Right ventricle myocardium superior (tissue), 1 donor: ENCODE measurements at regions not wholly inside any gene's neighbourhood (a gene's known extent, or its start where the extent isn't known, plus 50 kb on each side); places are given as distances from the start of the nearest gene placed in this dataset.

Experiments used
- ATAC-seq: fragments of 200-7000 bp; cut with Tn5 transposase; one replicate; pipeline ENCODE4 v1.9.1; 2020; ENCODE audit warnings: mild to moderate bottlenecking; ENCODE audit not compliant: poor library complexity
- DNase-seq: peaks from one replicate; pipeline ENCODE4 v3.0.0-alpha.2; 2020
- intact Hi-C: fragments of 100-400 bp; cut with DNase I; formaldehyde crosslinking; loops from one replicate; pipeline ENCODE4 v1.11.2; 2022
- donor health status: DM: no; HTN: yes; CAD: no; lungs with severe emphysema.

GRCh38 chr5:3412146-3412545 lies 183.5 kb upstream of the IRX1 start:
- intact Hi-C loops = no loop called here
- DNase-seq (no peak), ATAC-seq (no peak)

- no peak for DNase-seq
- intact Hi-C loops = no loop called here
- ATAC-seq = no peak
These were observed 184.3 kb upstream of the IRX1 start for GRCh38 chr5:3411363-3411762.

GRCh38 chr5:3401635-3402034 lies 194.0 kb upstream of the IRX1 start:
- DNase-seq (no peak), ATAC-seq (no peak)
- intact Hi-C loops = no loop called here

GRCh38 chr5:3400659-3401058 lies 195.0 kb upstream of the IRX1 start:
- no peak for DNase-seq
- ATAC-seq = no peak
- intact Hi-C loops = no loop called here

- intact Hi-C loops = no loop called here
- ATAC-seq = peak; percentile 94
- DNase-seq = no peak
These were observed 200.6 kb upstream of the IRX1 start for GRCh38 chr5:3394891-3395599.

- DNase-seq = no peak
- intact Hi-C loops = no loop called here
- ATAC-seq = peak; percentile 43
These were observed 201.6 kb upstream of the IRX1 start for GRCh38 chr5:3393920-3394597.

- DNase-seq = no peak
- ATAC-seq = no peak
- intact Hi-C loops = no loop called here
These were observed 202.3 kb upstream of the IRX1 start for GRCh38 chr5:3393122-3393919.

- ATAC-seq = no peak
- intact Hi-C loops = no loop called here
- DNase-seq = no peak
These were observed 203.2 kb upstream of the IRX1 start for GRCh38 chr5:3392306-3392939.

GRCh38 chr5:3391210-3391609 lies 204.4 kb upstream of the IRX1 start:
- DNase-seq (no peak), ATAC-seq (no peak)
- intact Hi-C loops = no loop called here

- no peak for ATAC-seq
- no peak for DNase-seq
- intact Hi-C loops = no loop called here
These were observed 206.1 kb upstream of the IRX1 start for GRCh38 chr5:3389471-3390026.

- no peak for DNase-seq
- intact Hi-C loops = no loop called here
These were observed 209.0 kb upstream of the IRX1 start for GRCh38 chr5:3386637-3387036.

GRCh38 chr5:3385991-3386519 lies 209.6 kb upstream of the IRX1 start:
- intact Hi-C loops = no loop called here
- no peak for ATAC-seq
- DNase-seq = no peak

More at GRCh38 chr5:3386637-3387036, 209.0 kb upstream of the IRX1 start:
- ATAC-seq = no peak

GRCh38 chr5:3384531-3384930 lies 211.1 kb upstream of the IRX1 start:
- DNase-seq = no peak
- no peak for ATAC-seq
- intact Hi-C loops = no loop called here

- no peak for DNase-seq
- intact Hi-C loops = no loop called here
- ATAC-seq = no peak
These were observed 212.8 kb upstream of the IRX1 start for GRCh38 chr5:3382782-3383181.

- no peak for DNase-seq
- intact Hi-C loops = no loop called here
- no peak for ATAC-seq
These were observed 213.5 kb upstream of the IRX1 start for GRCh38 chr5:3382151-3382550.

GRCh38 chr5:3381206-3381825 lies 214.3 kb upstream of the IRX1 start:
- intact Hi-C loops = no loop called here
- ATAC-seq = no peak

GRCh38 chr5:3380689-3381088 lies 214.9 kb upstream of the IRX1 start:
- intact Hi-C loops = no loop called here
- ATAC-seq (no peak), DNase-seq (no peak)

More at GRCh38 chr5:3381206-3381825, 214.3 kb upstream of the IRX1 start:
- DNase-seq = no peak

GRCh38 chr5:3377831-3378230 lies 217.8 kb upstream of the IRX1 start:
- DNase-seq (no peak), ATAC-seq (no peak)
- intact Hi-C loops = no loop called here
